Endothelial cell of umbilical vein (primary cell): ENCODE measurements at regions not wholly inside any gene's neighbourhood (a gene's known extent, or its start where the extent isn't known, plus 50 kb on each side); places are given as distances from the start of the nearest gene placed in this dataset.

Experiments used
- BruUV-seq: library from RNA; stranded (reverse); fragments of 400-500 nt; replicated peaks from 2 replicates; lab custom pipeline; 2021; lab: Mats Ljungman, UMichigan
- CTCF ChIA-PET: fragments of 300-600, 350-600 bp; sonication (Branson Sonifier 250); formaldehyde crosslinking; loops from one replicate; lab custom pipeline; 2021; ENCODE audit warnings: antibody characterized with exemption, inconsistent platforms; lab: Charles Lee
- POLR2A ChIA-PET: fragments of 300-600, 350-600 bp; sonication (Branson Sonifier 250); formaldehyde crosslinking; loops from one replicate; lab custom pipeline; 2021; ENCODE audit warnings: antibody characterized with exemption, inconsistent platforms; lab: Charles Lee
- DNase-seq: peaks from one replicate; pipeline ENCODE4 v3.0.0-alpha.2; 2011; ENCODE audit warnings: low read depth, low spot score
- FAIRE-seq: peaks from 2 replicates; lab custom pipeline; 2011; peaks lifted over from hg19 to GRCh38; lab: Jason Lieb, UNC
- H2AFZ ChIP-seq: 2 replicates; pipeline ENCODE4 v1.6.0; 2012; ENCODE audit warnings: low read depth, low read length, control low read depth, inconsistent platforms
- H3K27ac ChIP-seq: 2 replicates; pipeline ENCODE4 v1.5.1; 2011; ENCODE audit warnings: low read depth, mild to moderate bottlenecking, control low read depth, low read length, moderate library complexity; ENCODE audit not compliant: insufficient read depth
- H3K27me3 ChIP-seq, 2 experiments: 2 replicates each; pipeline versions ENCODE4 v1.6.0 to v1.6.1; 2011; ENCODE audit warnings: low read length in 2 of 2, mixed read lengths in 1 of 2; ENCODE audit not compliant: control insufficient read depth in 2 of 2, insufficient read depth in 2 of 2
- H3K36me3 ChIP-seq, 2 experiments: 2 replicates in 1 of 2; 3 replicates in 1 of 2; pipeline ENCODE4 v1.5.1; 2011; ENCODE audit warnings: low read length in 2 of 2, mild to moderate bottlenecking in 1 of 2, moderate library complexity in 1 of 2; ENCODE audit not compliant: control insufficient read depth in 2 of 2, insufficient read depth in 2 of 2; ENCODE audit errors: extremely low read depth in 1 of 2
- H3K4me1 ChIP-seq: 3 replicates; pipeline ENCODE4 v1.5.1; 2011; ENCODE audit warnings: mild to moderate bottlenecking, low read length; ENCODE audit not compliant: control insufficient read depth, insufficient read depth; ENCODE audit errors: extremely low read depth
- H3K4me2 ChIP-seq: 2 replicates; pipeline ENCODE4 v1.6.1; 2011; ENCODE audit warnings: low read length, control low read depth, mixed read lengths; ENCODE audit not compliant: insufficient read depth
- H3K4me3 ChIP-seq, 3 experiments: fragments of 200-600 bp in 1 of 3; sonication (generic), shearing (Covaris generic) in 1 of 3; replicated peaks in 1 of 3; 2 replicates each; pipeline ENCODE4 v1.5.1; 2011 to 2016; ENCODE audit warnings: control low read depth in 3 of 3, low read length in 3 of 3, mild to moderate bottlenecking in 2 of 3, inconsistent platforms in 1 of 3, low read depth in 1 of 3, moderate library complexity in 1 of 3; ENCODE audit not compliant: insufficient read depth in 1 of 3
- H3K79me2 ChIP-seq: 2 replicates; pipeline ENCODE4 v1.6.0; 2012; ENCODE audit warnings: low read length, inconsistent platforms; ENCODE audit not compliant: control insufficient read depth, insufficient read depth
- H3K9ac ChIP-seq: replicated peaks from 2 replicates; pipeline ENCODE3; 2011; ENCODE audit warnings: low read length, control low read depth; ENCODE audit not compliant: insufficient read depth; ENCODE audit errors: extremely low read depth
- H3K9me1 ChIP-seq: replicated peaks from 3 replicates; pipeline ENCODE4 v1.6.0; 2011; ENCODE audit warnings: mild to moderate bottlenecking, low read length; ENCODE audit not compliant: control insufficient read depth, insufficient read depth; ENCODE audit errors: extremely low read depth
- H3K9me3 ChIP-seq: replicated peaks from 2 replicates; pipeline ENCODE4 v1.5.1; 2012; ENCODE audit warnings: low read length, inconsistent platforms; ENCODE audit not compliant: control insufficient read depth, insufficient read depth
- H4K20me1 ChIP-seq: replicated peaks from 2 replicates; pipeline ENCODE3; 2011; ENCODE audit warnings: mild to moderate bottlenecking, low read length; ENCODE audit not compliant: control insufficient read depth, insufficient read depth; ENCODE audit errors: extremely low read depth
- EZH2 ChIP-seq: IDR thresholded peaks from 2 replicates; pipeline ENCODE4 v1.6.1; 2012; ENCODE audit warnings: borderline replicate concordance, low read depth, mild to moderate bottlenecking, moderate library complexity, low read length, inconsistent platforms; ENCODE audit not compliant: severe bottlenecking
- FOS ChIP-seq: IDR thresholded peaks from 2 replicates; pipeline ENCODE4 v1.6.1; 2011; ENCODE audit warnings: mild to moderate bottlenecking, low read length, moderate library complexity, borderline replicate concordance; ENCODE audit not compliant: insufficient read depth
- GATA2 ChIP-seq: IDR thresholded peaks from 2 replicates; pipeline ENCODE4 v1.7.0; 2011; ENCODE audit warnings: low read depth, mild to moderate bottlenecking, moderate library complexity, mixed read lengths, low read length; ENCODE audit not compliant: insufficient read length, insufficient read depth
- MYC ChIP-seq: IDR thresholded peaks from one replicate; pipeline ENCODE4 v1.6.1; 2011; ENCODE audit warnings: mild to moderate bottlenecking, low read depth, low read length
- POLR2AphosphoS5 ChIP-seq: IDR thresholded peaks from 2 replicates; pipeline ENCODE4 v1.6.1; 2012; ENCODE audit warnings: low read depth, mild to moderate bottlenecking, control low read depth, low read length, moderate library complexity; ENCODE audit not compliant: insufficient read depth
- dilution Hi-C: fragments of 300-500 bp; cut with MboI; formaldehyde crosslinking; loops from one replicate; pipeline ENCODE4 v1.15.0; 2019; ENCODE audit warnings: low sequenced_read_pairs; ENCODE audit not compliant: extremely low pct_ligation_motif_present
- intact Hi-C: fragments of 100-400 bp; cut with micrococcal nuclease; formaldehyde crosslinking; loops from one replicate; pipeline ENCODE4 v1.10.0; 2022
- TF ChIP-seq, protein P1 (sequence below), 2 donors: IDR thresholded peaks; 1 replicate in 1 of 2; 2 replicates in 1 of 2; pipeline ENCODE4 v1.5.1; 2011; ENCODE audit warnings: low read length in 2 of 2, mild to moderate bottlenecking in 2 of 2, moderate library complexity in 2 of 2, control low read depth in 1 of 2, inconsistent platforms in 1 of 2, low read depth in 1 of 2; ENCODE audit not compliant: insufficient read depth in 1 of 2; ENCODE audit errors: extremely low read depth in 1 of 2
- TF ChIP-seq, protein P2 (sequence below): IDR thresholded peaks from 2 replicates; pipeline ENCODE4 v1.6.1; 2011; ENCODE audit not compliant: insufficient read depth, insufficient read length

DNA sequence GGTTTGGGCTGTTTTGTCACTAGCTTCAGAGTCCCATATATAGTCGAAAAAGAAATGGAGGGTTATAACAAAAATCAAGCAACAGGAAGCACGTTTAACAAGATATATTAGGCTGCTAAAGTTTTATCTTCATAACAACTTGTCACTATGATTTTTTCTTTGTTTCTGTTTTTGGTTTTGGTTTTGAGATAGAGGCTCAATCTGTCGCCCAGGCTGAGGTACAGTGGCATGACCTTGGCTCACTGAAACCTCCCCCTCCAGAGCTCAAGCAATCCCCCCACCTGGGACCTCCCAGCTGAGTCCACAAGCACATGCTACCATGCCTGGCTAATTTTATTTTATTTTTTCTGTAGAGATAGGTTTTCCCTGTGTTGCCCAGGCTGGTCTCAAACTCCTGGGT is 2664.4 kb downstream of the ARAP2 start:
- POLR2A ChIA-PET: no interaction called here
- H3K36me3 ChIP-seq: no peaks in the 10 kb centered on the region
- no TSS peak for BruUV-seq
- H3K79me2 ChIP-seq: no peaks in the 10 kb centered on the region
- no peaks in the 10 kb centered on the region for H4K20me1 ChIP-seq
- dilution Hi-C loops (no loop called here), intact Hi-C loops (no loop called here)
- no peak overlapping the region for H3K4me2 ChIP-seq
- no peak overlapping the region for H2AFZ ChIP-seq
- no peak for TF ChIP-seq GATA2
- TF ChIP-seq MYC: no peak
- TF ChIP-seq POLR2AphosphoS5: no peak
- no peak for TF ChIP-seq FOS
- TF ChIP-seq EZH2: no peak
- TF ChIP-seq, protein P1, sequence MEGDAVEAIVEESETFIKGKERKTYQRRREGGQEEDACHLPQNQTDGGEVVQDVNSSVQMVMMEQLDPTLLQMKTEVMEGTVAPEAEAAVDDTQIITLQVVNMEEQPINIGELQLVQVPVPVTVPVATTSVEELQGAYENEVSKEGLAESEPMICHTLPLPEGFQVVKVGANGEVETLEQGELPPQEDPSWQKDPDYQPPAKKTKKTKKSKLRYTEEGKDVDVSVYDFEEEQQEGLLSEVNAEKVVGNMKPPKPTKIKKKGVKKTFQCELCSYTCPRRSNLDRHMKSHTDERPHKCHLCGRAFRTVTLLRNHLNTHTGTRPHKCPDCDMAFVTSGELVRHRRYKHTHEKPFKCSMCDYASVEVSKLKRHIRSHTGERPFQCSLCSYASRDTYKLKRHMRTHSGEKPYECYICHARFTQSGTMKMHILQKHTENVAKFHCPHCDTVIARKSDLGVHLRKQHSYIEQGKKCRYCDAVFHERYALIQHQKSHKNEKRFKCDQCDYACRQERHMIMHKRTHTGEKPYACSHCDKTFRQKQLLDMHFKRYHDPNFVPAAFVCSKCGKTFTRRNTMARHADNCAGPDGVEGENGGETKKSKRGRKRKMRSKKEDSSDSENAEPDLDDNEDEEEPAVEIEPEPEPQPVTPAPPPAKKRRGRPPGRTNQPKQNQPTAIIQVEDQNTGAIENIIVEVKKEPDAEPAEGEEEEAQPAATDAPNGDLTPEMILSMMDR (IDR thresholded peaks at IDR 0.05; ENCODE audit: extremely low read depth in 1 of 2, insufficient read depth in 1 of 2, low read depth in 1 of 2, low read length in 2 of 2): no peak
- TF ChIP-seq, protein P2, sequence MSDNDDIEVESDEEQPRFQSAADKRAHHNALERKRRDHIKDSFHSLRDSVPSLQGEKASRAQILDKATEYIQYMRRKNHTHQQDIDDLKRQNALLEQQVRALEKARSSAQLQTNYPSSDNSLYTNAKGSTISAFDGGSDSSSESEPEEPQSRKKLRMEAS: no peak
- no peaks in the 10 kb centered on the region for H3K9me3 ChIP-seq
- no peak overlapping the region for H3K27ac ChIP-seq
- no peaks in the 10 kb centered on the region for H3K9me1 ChIP-seq
- H3K27me3 ChIP-seq: no peaks in the 10 kb centered on the region
- no peaks in the 10 kb centered on the region for H3K4me1 ChIP-seq
- DNase-seq (no peak), FAIRE-seq (no peak)
- CTCF ChIA-PET: no interaction called here
- no peak overlapping the region for H3K4me3 ChIP-seq
- no peak overlapping the region for H3K9ac ChIP-seq
